RWPE2 (cell line): ENCODE measurements at regions not wholly inside any gene's neighbourhood (a gene's known extent, or its start where the extent isn't known, plus 50 kb on each side); places are given as distances from the start of the nearest gene placed in this dataset.

Source experiments
- ATAC-seq: fragments of 200-7000 bp; cut with Tn5 transposase; 3 replicates; pipeline ENCODE4 v1.9.1; 2021; ENCODE audit warnings: low read depth
- DNase-seq: peaks from one replicate; pipeline ENCODE4 v3.0.0-alpha.2; 2020; ENCODE audit warnings: low spot score
- H3K27ac ChIP-seq: fragments of 450-650 bp; 2 replicates; pipeline ENCODE4 v1.5.1; 2017; ENCODE audit warnings: mild to moderate bottlenecking; ENCODE audit not compliant: poor library complexity, severe bottlenecking
- H3K27me3 ChIP-seq: fragments of 250-450 bp; sonication (Bioruptor Pico); 2 replicates; pipeline ENCODE4 v1.5.1; 2021; ENCODE audit warnings: mild to moderate bottlenecking, moderate library complexity; ENCODE audit not compliant: insufficient read depth, poor library complexity, severe bottlenecking
- H3K36me3 ChIP-seq: fragments of 250-450 bp; sonication (Bioruptor Pico); 2 replicates; pipeline ENCODE4 v1.5.1; 2020; ENCODE audit warnings: low read depth, mild to moderate bottlenecking, moderate library complexity
- H3K4me1 ChIP-seq: fragments of 250-450 bp; sonication (Bioruptor Pico); 2 replicates; pipeline ENCODE4 v1.5.1; 2021; ENCODE audit warnings: mild to moderate bottlenecking, moderate library complexity; ENCODE audit not compliant: insufficient read depth, poor library complexity, severe bottlenecking
- H3K4me3 ChIP-seq: fragments of 250-450 bp; sonication (Bioruptor Pico); 2 replicates; pipeline ENCODE4 v1.5.1; 2021; ENCODE audit warnings: mild to moderate bottlenecking, moderate library complexity; ENCODE audit not compliant: severe bottlenecking
- H3K9me3 ChIP-seq: fragments of 250-450 bp; sonication (Bioruptor Pico); 2 replicates; pipeline ENCODE4 v1.5.1; 2021; ENCODE audit warnings: mild to moderate bottlenecking, moderate library complexity; ENCODE audit not compliant: severe bottlenecking
- TF ChIP-seq, protein P1 (sequence below): fragments of 450-650 bp; IDR thresholded peaks from one replicate; pipeline ENCODE4 v1.5.1; 2017; ENCODE audit warnings: mild to moderate bottlenecking, moderate library complexity; ENCODE audit not compliant: poor library complexity, severe bottlenecking

DNA sequence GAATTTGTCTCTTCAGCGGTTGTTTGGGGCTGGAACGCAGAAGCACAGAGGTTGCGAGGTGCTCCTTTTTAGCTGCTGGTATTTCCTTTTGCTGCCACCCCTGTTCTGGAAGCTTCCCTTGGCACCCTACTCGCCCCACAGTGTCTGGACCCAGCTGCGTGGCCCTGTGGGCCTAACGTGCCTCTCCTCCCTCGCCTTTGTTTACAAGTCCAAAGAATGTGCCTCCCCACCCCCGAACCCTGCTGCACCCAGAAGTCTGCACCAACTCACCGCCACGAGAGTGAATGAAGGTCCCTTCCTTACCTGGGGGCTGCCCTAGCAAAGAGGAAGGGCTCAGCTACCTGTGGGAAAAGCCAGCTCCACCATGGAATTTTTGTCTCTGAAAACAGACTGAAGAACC is 139.7 kb upstream of the RPS6KA2 start:
- Histone ChIP-seq H3K9me3 (no peaks in the 10 kb centered on the region), H3K27ac (no peak overlapping the region), H3K4me3 (no peak overlapping the region), H3K4me1 (no peaks in the 10 kb centered on the region), H3K27me3 (no peaks in the 10 kb centered on the region), H3K36me3 (no peaks in the 10 kb centered on the region)
- ATAC-seq (no peak), DNase-seq (no peak)
- TF ChIP-seq, protein P1, sequence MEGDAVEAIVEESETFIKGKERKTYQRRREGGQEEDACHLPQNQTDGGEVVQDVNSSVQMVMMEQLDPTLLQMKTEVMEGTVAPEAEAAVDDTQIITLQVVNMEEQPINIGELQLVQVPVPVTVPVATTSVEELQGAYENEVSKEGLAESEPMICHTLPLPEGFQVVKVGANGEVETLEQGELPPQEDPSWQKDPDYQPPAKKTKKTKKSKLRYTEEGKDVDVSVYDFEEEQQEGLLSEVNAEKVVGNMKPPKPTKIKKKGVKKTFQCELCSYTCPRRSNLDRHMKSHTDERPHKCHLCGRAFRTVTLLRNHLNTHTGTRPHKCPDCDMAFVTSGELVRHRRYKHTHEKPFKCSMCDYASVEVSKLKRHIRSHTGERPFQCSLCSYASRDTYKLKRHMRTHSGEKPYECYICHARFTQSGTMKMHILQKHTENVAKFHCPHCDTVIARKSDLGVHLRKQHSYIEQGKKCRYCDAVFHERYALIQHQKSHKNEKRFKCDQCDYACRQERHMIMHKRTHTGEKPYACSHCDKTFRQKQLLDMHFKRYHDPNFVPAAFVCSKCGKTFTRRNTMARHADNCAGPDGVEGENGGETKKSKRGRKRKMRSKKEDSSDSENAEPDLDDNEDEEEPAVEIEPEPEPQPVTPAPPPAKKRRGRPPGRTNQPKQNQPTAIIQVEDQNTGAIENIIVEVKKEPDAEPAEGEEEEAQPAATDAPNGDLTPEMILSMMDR, result no peak

- TF ChIP-seq, protein P1, result no peak
- no peak for DNase-seq
- Histone ChIP-seq H3K4me1 (no peaks in the 10 kb centered on the region), H3K36me3 (no peaks in the 10 kb centered on the region), H3K9me3 (no peaks in the 10 kb centered on the region), H3K4me3 (no peak overlapping the region), H3K27ac (no peak overlapping the region), H3K27me3 (no peaks in the 10 kb centered on the region)
- no peak for ATAC-seq
Measured at GRCh38 chr6:166765234-166765541, 138.1 kb upstream of the RPS6KA2 start.

DNA sequence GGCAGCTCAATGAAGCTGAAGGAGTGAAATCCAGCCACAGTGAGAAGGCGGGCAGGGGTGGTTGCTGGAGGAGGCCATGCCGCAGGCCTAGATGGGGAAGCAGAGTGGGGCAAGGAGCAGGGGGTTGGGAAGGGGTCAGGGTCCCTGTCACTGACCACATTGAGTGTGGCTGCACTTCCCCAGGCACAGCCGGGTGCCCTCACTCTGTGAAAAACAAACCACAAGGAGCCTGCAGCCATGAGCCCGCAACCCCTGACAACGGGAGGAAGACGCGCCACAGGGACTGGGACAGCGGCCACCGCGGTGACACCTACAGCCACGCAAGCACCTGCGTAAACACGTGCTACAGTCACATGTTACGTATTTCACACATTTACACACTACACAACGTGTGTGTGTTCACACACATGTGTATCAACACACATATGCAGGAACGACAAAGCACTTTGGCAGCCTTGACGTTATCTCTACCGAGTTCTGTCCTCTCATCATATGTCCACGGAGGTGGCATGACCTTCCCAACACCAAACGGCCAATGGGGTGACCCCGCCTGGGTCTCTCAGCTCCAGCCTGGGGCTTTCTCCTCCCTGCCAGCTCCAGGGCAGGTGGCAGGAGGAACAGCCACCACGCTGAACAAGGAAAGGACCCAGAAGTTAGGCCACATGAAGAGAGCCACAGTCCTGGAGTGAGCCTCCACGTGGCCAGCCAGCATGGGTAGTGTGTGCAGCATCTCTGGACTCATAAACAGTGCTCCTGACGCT is 137.6 kb upstream of the RPS6KA2 start:
- no peak overlapping the region for H3K4me3 ChIP-seq
- H3K36me3 ChIP-seq, result no peaks in the 10 kb centered on the region
- TF ChIP-seq, protein P1, result no peak
- H3K27ac ChIP-seq, result no peak overlapping the region
- peaks cover 2% of the 10 kb centered on the region for H3K27me3 ChIP-seq
- DNase-seq, result no peak
- no peaks in the 10 kb centered on the region for H3K4me1 ChIP-seq
- H3K9me3 ChIP-seq, result no peaks in the 10 kb centered on the region
- ATAC-seq, result no peak

DNA sequence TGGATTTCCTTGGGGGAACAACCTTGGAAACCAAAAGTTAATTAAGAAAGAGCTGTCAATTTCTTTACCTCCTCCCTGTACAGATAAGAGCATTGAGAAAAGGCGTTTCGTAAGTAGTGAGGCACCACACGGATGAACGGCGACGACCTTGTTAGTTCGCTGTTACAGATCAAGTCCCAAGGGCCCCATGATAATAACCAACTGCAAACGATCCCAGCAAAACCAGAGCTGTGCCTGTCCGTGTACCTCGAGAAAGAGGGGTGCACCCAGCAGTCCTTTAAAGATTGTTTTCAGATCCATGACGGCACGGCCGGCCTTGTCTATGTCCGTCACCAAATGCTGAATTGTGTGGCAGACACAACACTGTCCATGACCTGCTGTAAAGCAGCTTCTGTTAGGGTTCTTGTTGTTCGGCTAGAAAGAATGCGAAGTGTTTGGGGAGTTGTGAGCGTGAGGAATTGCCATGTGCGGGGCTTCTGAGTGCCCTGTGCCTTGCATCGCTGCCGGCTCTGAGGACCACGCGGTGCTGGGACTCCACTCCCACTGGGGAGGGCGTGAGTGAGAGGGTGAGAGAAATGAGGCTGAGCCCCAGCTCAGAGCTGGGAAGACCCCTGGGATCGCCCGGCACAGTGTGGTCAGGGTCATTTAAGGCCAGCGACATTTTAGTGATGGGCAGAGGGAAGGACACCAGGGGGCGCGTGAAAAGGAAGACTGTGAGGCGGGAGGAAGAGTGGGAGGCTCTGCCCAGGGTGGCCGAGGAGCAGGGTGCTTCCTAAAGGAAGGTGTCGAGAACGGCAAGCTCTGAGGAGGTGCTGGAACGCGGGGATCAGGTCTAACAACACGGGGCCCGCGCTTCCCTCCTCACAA is 136.8 kb upstream of the RPS6KA2 start:
- H3K27ac ChIP-seq, result no peak overlapping the region
- TF ChIP-seq, protein P1, result no peak
- DNase-seq (no peak), ATAC-seq (no peak)
- H3K27me3 ChIP-seq, result peaks cover 3% of the 10 kb centered on the region
- no peaks in the 10 kb centered on the region for H3K36me3 ChIP-seq
- H3K9me3 ChIP-seq, result no peaks in the 10 kb centered on the region
- no peaks in the 10 kb centered on the region for H3K4me1 ChIP-seq
- no peak overlapping the region for H3K4me3 ChIP-seq

DNA sequence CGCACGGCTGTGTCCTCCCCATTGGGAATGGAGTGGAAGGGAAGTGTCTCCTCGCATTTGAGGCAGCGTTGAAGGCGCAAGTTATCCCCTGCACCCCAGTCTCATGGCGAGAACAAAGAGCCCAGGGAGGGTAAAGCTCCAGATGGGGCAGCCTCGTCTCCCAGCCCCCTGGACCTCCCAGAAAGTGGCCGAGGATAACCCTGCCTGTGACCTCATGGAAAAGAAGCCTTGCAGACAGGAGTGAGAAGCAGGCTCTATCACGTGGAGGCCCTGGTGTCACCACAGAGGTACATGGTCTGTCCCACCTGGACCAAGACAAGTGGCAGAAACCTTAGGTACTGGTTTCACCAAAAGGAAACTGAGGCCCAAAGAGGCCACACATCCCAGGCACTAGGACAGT is 134.8 kb upstream of the RPS6KA2 start:
- Histone ChIP-seq H3K9me3 (no peaks in the 10 kb centered on the region), H3K27ac (no peak overlapping the region), H3K36me3 (no peaks in the 10 kb centered on the region), H3K4me1 (no peaks in the 10 kb centered on the region), H3K27me3 (peaks cover 3% of the 10 kb centered on the region), H3K4me3 (no peak overlapping the region)
- TF ChIP-seq, protein P1, result no peak
- DNase-seq (no peak), ATAC-seq (no peak)
